GM19239 (cell line): ENCODE measurements at regions not wholly inside any gene's neighbourhood (a gene's known extent, or its start where the extent isn't known, plus 50 kb on each side); places are given as distances from the start of the nearest gene placed in this dataset.
A peak's percentile ranks its signal among the peaks of the same experiment; 100 is the strongest.

Source experiments
- DNase-seq: peaks from one replicate; pipeline ENCODE4 v3.0.0; 2011; ENCODE audit warnings: low spot score; ENCODE audit not compliant: insufficient read length
- FAIRE-seq: peaks from 2 replicates; lab custom pipeline; 2011; peaks lifted over from hg19 to GRCh38; lab: Jason Lieb, UNC

- DNase-seq (no peak), FAIRE-seq (no peak)
Measured at GRCh38 chr6:14359438-14359837, 241.9 kb downstream of the CD83 start.

GRCh38 chr6:14360565-14360964 lies 243.0 kb downstream of the CD83 start:
- no peak for FAIRE-seq

GRCh38 chr6:14361297-14361696 lies 243.7 kb downstream of the CD83 start:
- FAIRE-seq (no peak), DNase-seq (no peak)

More at GRCh38 chr6:14360565-14360964, 243.0 kb downstream of the CD83 start:
- DNase-seq, result no peak

- FAIRE-seq, result no peak
- no peak for DNase-seq
Measured at GRCh38 chr6:14361956-14362587, 244.5 kb downstream of the CD83 start.

GRCh38 chr6:14364370-14364769 lies 246.8 kb downstream of the CD83 start:
- FAIRE-seq (no peak), DNase-seq (no peak)

- no peak for FAIRE-seq
- no peak for DNase-seq
Measured at GRCh38 chr6:14365393-14365792, 247.8 kb downstream of the CD83 start.

- DNase-seq (no peak), FAIRE-seq (no peak)
Measured at GRCh38 chr6:14366315-14366714, 248.7 kb downstream of the CD83 start.

- FAIRE-seq (no peak), DNase-seq (no peak)
Measured at GRCh38 chr6:14366872-14367271, 249.3 kb downstream of the CD83 start.

- DNase-seq, result no peak
- no peak for FAIRE-seq
Measured at GRCh38 chr6:14367296-14367695, 249.7 kb downstream of the CD83 start.

GRCh38 chr6:14369717-14370116 lies 252.1 kb downstream of the CD83 start:
- DNase-seq (no peak), FAIRE-seq (peak; percentile 71)

- DNase-seq (no peak), FAIRE-seq (no peak)
Measured at GRCh38 chr6:14371530-14371929, 254.0 kb downstream of the CD83 start.

GRCh38 chr6:14372734-14373489 lies 255.3 kb downstream of the CD83 start:
- DNase-seq (no peak), FAIRE-seq (no peak)

- no peak for DNase-seq
- FAIRE-seq, result no peak
Measured at GRCh38 chr6:14373648-14374437, 256.3 kb downstream of the CD83 start.

GRCh38 chr6:14375930-14376329 lies 258.4 kb downstream of the CD83 start:
- FAIRE-seq (no peak), DNase-seq (no peak)

GRCh38 chr6:14379568-14379967 lies 262.0 kb downstream of the CD83 start:
- FAIRE-seq (peak; percentile 57), DNase-seq (no peak)

- FAIRE-seq (no peak), DNase-seq (no peak)
Measured at GRCh38 chr6:14380086-14380820, 262.7 kb downstream of the CD83 start.

- FAIRE-seq (no peak), DNase-seq (no peak)
Measured at GRCh38 chr6:14380901-14381828, 263.6 kb downstream of the CD83 start.

- DNase-seq (no peak), FAIRE-seq (peak; percentile 92)
Measured at GRCh38 chr6:14381829-14382677, 264.5 kb downstream of the CD83 start.
